ENCODE measurements at regions not wholly inside any gene's neighbourhood (a gene's known extent, or its start where the extent isn't known, plus 50 kb on each side); places are given as distances from the start of the nearest gene placed in this dataset. TPM values are rescaled to one million over a fixed set of nuclear protein-coding genes. Genes with fewer than 3 reads are reported as not detected.

Small RNAs in the stretch of these regions (small RNA-seq; reads per million reads assigned to genes)
- not detected for gene RF00019 (ENCODE audit: low replicate concordance)

Data from spinal cord (tissue), 1 donor.